ENCODE measurements at regions not wholly inside any gene's neighbourhood (a gene's known extent, or its start where the extent isn't known, plus 50 kb on each side); places are given as distances from the start of the nearest gene placed in this dataset.

GRCh38 chrY:9124623-9125022 lies 212.6 kb upstream of the TSPY4 start (continued):
- no peak for TF ChIP-seq CHD7 (IDR thresholded peaks at IDR 0.05; ENCODE audit: insufficient replicate concordance, low read length)
- TF ChIP-seq SAP30 (IDR thresholded peaks at IDR 0.05; ENCODE audit: insufficient read depth, insufficient replicate concordance, low read length) = no peak
- no peak for TF ChIP-seq GTF2F1 (IDR thresholded peaks at IDR 0.05; ENCODE audit: borderline replicate concordance, low read depth, low read length)
- TF ChIP-seq CBX8 (IDR thresholded peaks at IDR 0.05; ENCODE audit: borderline replicate concordance, low read depth, low read length) = no peak
- TF ChIP-seq EZH2 (IDR thresholded peaks at IDR 0.05; ENCODE audit: low read depth, low read length, severe bottlenecking) = no peak
- TF ChIP-seq CTBP2 (IDR thresholded peaks at IDR 0.05; ENCODE audit: borderline replicate concordance, insufficient read depth, insufficient read length, low read length) = no peak
- no peak for TF ChIP-seq PHF8 (conservative IDR thresholded peaks at IDR 0.05; ENCODE audit: low read depth, low read length)
- no peak for TF ChIP-seq CEBPB (IDR thresholded peaks at IDR 0.05; ENCODE audit: low read depth, low read length)
- TF ChIP-seq KDM5A (IDR thresholded peaks at IDR 0.05; ENCODE audit: low read length) = no peak
